Sigmoid colon (tissue), 6 donors: ENCODE measurements at regions not wholly inside any gene's neighbourhood (a gene's known extent, or its start where the extent isn't known, plus 50 kb on each side); places are given as distances from the start of the nearest gene placed in this dataset.

ENCODE experiments used
- DNase-seq: peaks from one replicate; pipeline ENCODE4 v3.0.0-alpha.2; 2019
- H3K27ac ChIP-seq, 4 donors: fragments of 200-600 bp; sonication (generic); one replicate each; pipeline ENCODE4 v1.5.1; 2016 to 2019; ENCODE audit warnings: mild to moderate bottlenecking in 1 of 4
- H3K27me3 ChIP-seq, 3 donors: fragments of 200-600 bp; sonication (generic); one replicate each; pipeline ENCODE4 v1.5.1; 2019; ENCODE audit warnings: mild to moderate bottlenecking in 1 of 3
- H3K36me3 ChIP-seq, 4 donors: fragments of 200-600 bp; sonication (generic); one replicate each; pipeline ENCODE4 v1.5.1; 2016 to 2019
- H3K4me1 ChIP-seq, 4 donors: fragments of 200-600 bp; sonication (generic); one replicate each; pipeline ENCODE4 v1.5.1; 2017 to 2019
- H3K4me3 ChIP-seq, 4 donors: fragments of 200-600 bp; sonication (generic); one replicate each; pipeline ENCODE4 v1.5.1; 2017 to 2019; ENCODE audit warnings: mild to moderate bottlenecking in 2 of 4, moderate library complexity in 1 of 4
- H3K9me3 ChIP-seq, 4 donors: fragments of 200-600 bp in 3 of 4; sonication (generic) in 3 of 4; one replicate each; pipeline versions ENCODE4 v1.5.1 to v1.6.1; 2013 to 2019
- EP300 ChIP-seq, 4 donors: sonication (generic); formaldehyde crosslinking; IDR thresholded peaks; one replicate each; pipeline ENCODE4 v1.6.1; 2017; ENCODE audit warnings: antibody characterized with exemption in 4 of 4
- POLR2A ChIP-seq, 2 donors: fragments of 450-650 bp; IDR thresholded peaks; one replicate each; pipeline ENCODE4 v1.6.1; 2016; ENCODE audit warnings: antibody characterized with exemption in 2 of 2, mild to moderate bottlenecking in 2 of 2, moderate library complexity in 2 of 2
- POLR2AphosphoS5 ChIP-seq, 4 donors: sonication (generic); formaldehyde crosslinking; IDR thresholded peaks; one replicate each; pipeline ENCODE4 v1.6.1; 2017; ENCODE audit warnings: antibody characterized with exemption in 4 of 4
- WGBS, 2 donors: extraction: QIAGEN DNeasy Blood & Tissue Kit; methylation state at CpG; one replicate each; pipeline ENCODE4 v1.1.7; 2013; 5-methylcytosine and 5-hydroxymethylcytosine counted together
- intact Hi-C: fragments of 100-400 bp; cut with DNase I; formaldehyde crosslinking; loops from one replicate; pipeline ENCODE4 v1.15.1; 2023
- TF ChIP-seq, protein P1 (sequence below), 4 experiments: fragments of 450-650 bp in 3 of 4; fragments of 200-600 bp in 1 of 4; IDR thresholded peaks; one replicate each; pipeline ENCODE4 v1.5.1; 2016 to 2019; ENCODE audit warnings: antibody characterized with exemption in 4 of 4, mild to moderate bottlenecking in 3 of 4, moderate library complexity in 2 of 4
- donor health status: healthy with polysubstance abuse.
- donor health status: healthy.

DNA sequence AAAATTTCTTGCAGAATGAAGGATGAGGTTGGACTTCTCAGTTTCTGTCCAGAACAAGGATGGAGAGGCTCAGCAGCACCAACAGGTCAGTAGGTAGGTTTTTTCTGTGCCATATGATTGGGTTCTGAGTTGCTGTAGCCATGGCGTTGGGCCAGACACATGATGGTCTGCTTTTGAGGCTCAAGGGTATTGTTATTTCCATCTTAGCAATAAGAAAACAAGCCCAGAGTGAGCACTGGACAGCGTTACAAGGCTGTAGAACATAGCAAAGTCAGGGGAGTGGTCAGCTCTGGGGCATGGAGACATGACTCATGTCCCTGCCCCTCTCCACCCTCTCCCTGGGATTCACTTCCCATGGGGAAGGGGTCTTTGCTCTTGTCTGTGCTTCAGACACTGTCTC is 137.6 kb upstream of the TOPAZ1 start:
- WGBS, 2 donors: 78 to 84% methylated on average over 2 of the region's 2 CpGs
- intact Hi-C loops: no loop called here

GRCh38 chr3:44104668-44105321 is 136.9 kb upstream of the TOPAZ1 start:
- peaks cover 0 to 5% (median 0%) of the 10 kb centered on the region in 3 donors for H3K27me3 ChIP-seq
- H3K4me3 ChIP-seq: no peak overlapping the region
- no peak for DNase-seq
- intact Hi-C loops: no loop called here
- no peaks in the 10 kb centered on the region for H3K36me3 ChIP-seq
- WGBS, 2 donors: 61 to 75% methylated on average over 4 of the region's 4 CpGs
- H3K4me1 ChIP-seq: no peaks in the 10 kb centered on the region
- no peak overlapping the region for H3K27ac ChIP-seq
- TF ChIP-seq POLR2AphosphoS5 (IDR thresholded peaks at IDR 0.05) (no peak), POLR2A (IDR thresholded peaks at IDR 0.05) (no peak), EP300 (IDR thresholded peaks at IDR 0.05) (no peak)
- TF ChIP-seq, protein P1, sequence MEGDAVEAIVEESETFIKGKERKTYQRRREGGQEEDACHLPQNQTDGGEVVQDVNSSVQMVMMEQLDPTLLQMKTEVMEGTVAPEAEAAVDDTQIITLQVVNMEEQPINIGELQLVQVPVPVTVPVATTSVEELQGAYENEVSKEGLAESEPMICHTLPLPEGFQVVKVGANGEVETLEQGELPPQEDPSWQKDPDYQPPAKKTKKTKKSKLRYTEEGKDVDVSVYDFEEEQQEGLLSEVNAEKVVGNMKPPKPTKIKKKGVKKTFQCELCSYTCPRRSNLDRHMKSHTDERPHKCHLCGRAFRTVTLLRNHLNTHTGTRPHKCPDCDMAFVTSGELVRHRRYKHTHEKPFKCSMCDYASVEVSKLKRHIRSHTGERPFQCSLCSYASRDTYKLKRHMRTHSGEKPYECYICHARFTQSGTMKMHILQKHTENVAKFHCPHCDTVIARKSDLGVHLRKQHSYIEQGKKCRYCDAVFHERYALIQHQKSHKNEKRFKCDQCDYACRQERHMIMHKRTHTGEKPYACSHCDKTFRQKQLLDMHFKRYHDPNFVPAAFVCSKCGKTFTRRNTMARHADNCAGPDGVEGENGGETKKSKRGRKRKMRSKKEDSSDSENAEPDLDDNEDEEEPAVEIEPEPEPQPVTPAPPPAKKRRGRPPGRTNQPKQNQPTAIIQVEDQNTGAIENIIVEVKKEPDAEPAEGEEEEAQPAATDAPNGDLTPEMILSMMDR (IDR thresholded peaks at IDR 0.05): no peak
- H3K9me3 ChIP-seq: no peaks in the 10 kb centered on the region

More for the DNA sequence above, 137.6 kb upstream of the TOPAZ1 start:
- Histone ChIP-seq H3K4me1 (no peaks in the 10 kb centered on the region), H3K36me3 (no peaks in the 10 kb centered on the region), H3K27me3 (peaks cover 0 to 10% (median 0%) of the 10 kb centered on the region in 3 donors), H3K4me3 (no peak overlapping the region), H3K9me3 (no peaks in the 10 kb centered on the region), H3K27ac (no peak overlapping the region)
- TF ChIP-seq EP300 (IDR thresholded peaks at IDR 0.05) (no peak), POLR2A (IDR thresholded peaks at IDR 0.05) (no peak), POLR2AphosphoS5 (IDR thresholded peaks at IDR 0.05) (no peak)
- TF ChIP-seq, protein P1 (IDR thresholded peaks at IDR 0.05): no peak
- no peak for DNase-seq

- no peak for DNase-seq
- TF ChIP-seq POLR2A (IDR thresholded peaks at IDR 0.05) (no peak), POLR2AphosphoS5 (IDR thresholded peaks at IDR 0.05) (no peak), EP300 (IDR thresholded peaks at IDR 0.05) (no peak)
- TF ChIP-seq, protein P1 (IDR thresholded peaks at IDR 0.05): no peak
- Histone ChIP-seq H3K4me1 (no peaks in the 10 kb centered on the region), H3K9me3 (no peaks in the 10 kb centered on the region), H3K36me3 (no peaks in the 10 kb centered on the region), H3K4me3 (no peak overlapping the region), H3K27me3 (peaks cover 0 to 5% (median 0%) of the 10 kb centered on the region in 3 donors), H3K27ac (no peak overlapping the region)
- intact Hi-C loops: no loop called here
- WGBS, 2 donors: 83 to 91% methylated on average over 5 of the region's 5 CpGs
Observed at GRCh38 chr3:44105571-44105970, 136.1 kb upstream of the TOPAZ1 start.

GRCh38 chr3:44106756-44107155 is 134.9 kb upstream of the TOPAZ1 start:
- H3K27ac ChIP-seq: no peak overlapping the region
- TF ChIP-seq POLR2A (IDR thresholded peaks at IDR 0.05) (no peak), EP300 (IDR thresholded peaks at IDR 0.05) (no peak), POLR2AphosphoS5 (IDR thresholded peaks at IDR 0.05) (no peak)
- TF ChIP-seq, protein P1 (IDR thresholded peaks at IDR 0.05): no peak
- no peaks in the 10 kb centered on the region for H3K36me3 ChIP-seq
- H3K27me3 ChIP-seq: peaks cover 0 to 5% (median 0%) of the 10 kb centered on the region in 3 donors
- WGBS, 2 donors: 19 to 55% methylated on average over 6 of the region's 6 CpGs
- H3K9me3 ChIP-seq: no peaks in the 10 kb centered on the region
- no peaks in the 10 kb centered on the region for H3K4me1 ChIP-seq
- DNase-seq: no peak
- intact Hi-C loops: no loop called here
- H3K4me3 ChIP-seq: no peak overlapping the region

GRCh38 chr3:44108481-44108880 is 133.2 kb upstream of the TOPAZ1 start:
- intact Hi-C loops: no loop called here
- Histone ChIP-seq H3K27ac (no peak overlapping the region), H3K9me3 (no peaks in the 10 kb centered on the region), H3K36me3 (no peaks in the 10 kb centered on the region), H3K4me3 (no peak overlapping the region), H3K27me3 (peaks cover 0 to 3% (median 0%) of the 10 kb centered on the region in 3 donors), H3K4me1 (no peaks in the 10 kb centered on the region)
- DNase-seq: no peak
- WGBS, 2 donors: 90 to 92% methylated on average over 3 of the region's 3 CpGs
- TF ChIP-seq POLR2A (IDR thresholded peaks at IDR 0.05) (no peak), EP300 (IDR thresholded peaks at IDR 0.05) (no peak), POLR2AphosphoS5 (IDR thresholded peaks at IDR 0.05) (no peak)
- TF ChIP-seq, protein P1 (IDR thresholded peaks at IDR 0.05): no peak
